ENCODE measurements at regions not wholly inside any gene's neighbourhood (a gene's known extent, or its start where the extent isn't known, plus 50 kb on each side); places are given as distances from the start of the nearest gene placed in this dataset.

DNA sequence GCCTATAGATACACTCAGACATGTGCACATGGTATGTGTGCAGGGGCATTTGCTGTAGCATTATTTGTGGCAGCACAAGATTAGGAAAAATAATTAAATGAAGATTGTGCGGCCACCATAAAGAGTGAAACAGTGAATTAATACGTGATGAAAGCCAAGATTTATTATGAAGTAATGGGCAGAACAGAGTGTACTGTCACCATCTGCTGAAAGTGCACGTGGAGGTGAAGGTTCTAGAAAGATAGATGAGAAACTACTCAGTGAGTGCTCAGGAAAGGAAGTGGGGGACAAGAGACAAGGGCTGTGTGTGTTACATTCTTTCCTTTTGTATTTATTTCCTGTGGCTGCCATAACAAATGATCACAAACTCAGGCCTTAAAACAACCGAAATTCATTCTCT lies 246.1 kb upstream of the ATP10A start:
- peaks cover 5% of the 10 kb centered on the region; the same call in 1 of the 2 replicates for H3K9me3 ChIP-seq (replicated peaks)
- no peaks in the 10 kb centered on the region for H3K4me1 ChIP-seq (replicated peaks)
- H3K36me3 ChIP-seq = no peaks in the 10 kb centered on the region
- H3K27me3 ChIP-seq (replicated peaks) = no peaks in the 10 kb centered on the region
- no peak overlapping the region for H3K4me3 ChIP-seq
- H3K27ac ChIP-seq = no peak overlapping the region
- no peak for DNase-seq (ENCODE audit: low read depth in 1 of 2, low spot score in 2 of 2)

DNA sequence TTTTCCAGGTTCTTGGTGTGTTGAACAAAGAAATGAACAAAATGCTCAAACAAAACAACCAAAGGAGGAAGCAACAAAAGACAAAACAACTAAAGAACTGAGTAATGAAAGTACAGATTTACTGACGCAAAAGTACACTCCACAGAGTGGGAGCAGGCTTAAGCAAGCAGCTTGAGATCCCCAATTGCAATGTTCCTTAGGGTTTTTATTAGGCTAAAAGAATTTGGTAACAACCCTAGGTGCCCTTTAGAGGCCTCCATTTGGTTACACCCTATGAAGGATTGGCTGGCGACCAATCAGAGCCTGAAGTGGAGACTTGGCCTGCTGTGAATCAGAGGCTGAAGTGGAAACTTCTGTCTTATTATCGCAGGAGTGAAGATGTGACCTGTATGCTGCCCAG lies 243.4 kb upstream of the ATP10A start:
- H3K4me1 ChIP-seq (replicated peaks) = no peaks in the 10 kb centered on the region
- no peak overlapping the region for H3K27ac ChIP-seq
- no peak overlapping the region for H3K4me3 ChIP-seq
- H3K36me3 ChIP-seq = no peaks in the 10 kb centered on the region
- no peaks in the 10 kb centered on the region for H3K27me3 ChIP-seq (replicated peaks)
- H3K9me3 ChIP-seq (replicated peaks) = peaks cover 5% of the 10 kb centered on the region; the same call in 1 of the 2 replicates
- DNase-seq (ENCODE audit: low read depth in 1 of 2, low spot score in 2 of 2) = no peak

DNA sequence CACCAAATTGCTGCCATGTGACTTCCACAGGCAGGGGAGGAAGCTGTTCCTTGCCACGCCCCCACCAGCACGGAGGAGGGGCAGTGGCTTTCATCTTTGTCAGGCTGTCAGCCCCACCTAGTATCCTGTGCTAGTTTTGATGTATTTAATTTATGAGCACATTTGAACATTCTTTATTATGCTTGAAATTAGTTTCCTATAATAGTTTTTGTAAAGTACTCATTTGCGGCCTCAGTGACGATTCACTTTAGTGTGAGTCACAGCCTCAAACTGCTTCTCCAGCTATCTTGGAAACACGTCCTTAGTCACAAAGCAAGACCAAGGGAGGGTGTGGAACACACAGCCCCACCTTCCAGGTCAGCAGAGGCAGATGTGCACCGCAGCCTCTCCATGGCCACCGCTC lies 239.9 kb upstream of the ATP10A start:
- Histone ChIP-seq H3K27ac (no peak overlapping the region), H3K4me1 (replicated peaks) (no peaks in the 10 kb centered on the region), H3K9me3 (replicated peaks) (peaks cover 5% of the 10 kb centered on the region; the same call in 1 of the 2 replicates), H3K4me3 (no peak overlapping the region), H3K36me3 (no peaks in the 10 kb centered on the region), H3K27me3 (replicated peaks) (no peaks in the 10 kb centered on the region)
- DNase-seq (ENCODE audit: low read depth in 1 of 2, low spot score in 2 of 2) = no peak

DNA sequence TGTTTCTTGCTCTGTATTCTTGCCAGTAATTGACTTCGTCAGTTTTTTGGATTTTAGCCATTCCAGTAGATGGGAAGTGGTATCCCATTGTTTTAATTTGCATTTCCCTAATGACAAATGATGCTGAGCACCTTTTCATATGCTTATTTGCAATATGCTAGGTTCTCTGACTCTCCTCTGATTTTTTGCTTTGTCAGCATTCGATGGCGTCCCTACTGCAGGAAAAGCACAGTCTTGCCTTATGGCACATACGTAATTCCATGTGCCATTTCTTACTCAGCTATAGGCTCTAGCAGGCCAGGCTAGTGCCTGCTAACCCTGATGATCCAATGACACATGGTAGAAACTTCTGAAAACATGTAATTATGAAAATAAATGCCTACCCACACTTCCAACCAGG lies 239.2 kb upstream of the ATP10A start:
- H3K27me3 ChIP-seq (replicated peaks) = no peaks in the 10 kb centered on the region
- H3K4me1 ChIP-seq (replicated peaks) = no peaks in the 10 kb centered on the region
- H3K27ac ChIP-seq = no peak overlapping the region
- peaks cover 5% of the 10 kb centered on the region; the same call in 1 of the 2 replicates for H3K9me3 ChIP-seq (replicated peaks)
- H3K4me3 ChIP-seq = no peak overlapping the region
- no peaks in the 10 kb centered on the region for H3K36me3 ChIP-seq
- DNase-seq (ENCODE audit: low read depth in 1 of 2, low spot score in 2 of 2) = no peak

DNA sequence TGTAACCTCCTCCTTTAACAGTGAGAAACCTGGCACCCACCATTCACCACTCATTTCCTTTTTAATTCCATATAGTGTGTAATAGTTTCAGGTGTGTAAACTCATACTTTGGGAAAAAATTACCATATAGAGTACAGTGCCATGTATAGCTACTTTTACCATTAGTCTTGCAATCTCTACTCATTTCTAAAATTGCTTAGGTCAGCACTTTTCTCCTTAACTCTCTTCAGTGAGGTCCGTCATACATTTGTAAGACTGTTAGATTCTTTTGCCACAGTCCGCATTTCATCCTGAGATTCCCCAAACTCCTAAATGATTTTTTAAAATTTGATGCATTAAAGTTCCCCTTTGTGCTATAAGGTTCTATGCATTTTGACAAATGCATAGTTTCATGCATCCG lies 238.3 kb upstream of the ATP10A start:
- no peak for DNase-seq (ENCODE audit: low read depth in 1 of 2, low spot score in 2 of 2)
- Histone ChIP-seq H3K27me3 (replicated peaks) (no peaks in the 10 kb centered on the region), H3K36me3 (no peaks in the 10 kb centered on the region), H3K4me1 (replicated peaks) (no peaks in the 10 kb centered on the region), H3K4me3 (no peak overlapping the region), H3K9me3 (replicated peaks) (peaks cover 1% of the 10 kb centered on the region; the same call in 1 of the 2 replicates), H3K27ac (no peak overlapping the region)

DNA sequence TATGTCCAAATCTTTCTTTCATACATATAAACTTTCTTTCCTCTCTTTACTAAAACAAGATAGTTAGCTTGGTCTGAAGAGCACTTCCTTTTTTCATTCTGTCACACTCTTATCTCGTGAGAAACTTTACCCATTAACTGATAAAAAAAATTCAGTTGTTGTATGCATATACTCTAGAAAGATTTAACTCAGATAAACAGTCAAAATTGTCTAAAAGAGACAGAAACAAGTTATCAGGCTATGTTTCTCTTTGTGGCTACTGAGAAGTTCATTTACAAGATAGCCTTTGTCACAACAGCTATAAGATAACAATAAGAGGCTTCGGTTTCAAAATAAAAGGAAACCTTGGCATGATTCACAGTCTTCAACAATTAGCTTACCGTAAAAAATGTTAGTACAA lies 235.7 kb upstream of the ATP10A start:
- Histone ChIP-seq H3K27me3 (replicated peaks) (no peaks in the 10 kb centered on the region), H3K9me3 (replicated peaks) (no peaks in the 10 kb centered on the region), H3K36me3 (no peaks in the 10 kb centered on the region)

DNA sequence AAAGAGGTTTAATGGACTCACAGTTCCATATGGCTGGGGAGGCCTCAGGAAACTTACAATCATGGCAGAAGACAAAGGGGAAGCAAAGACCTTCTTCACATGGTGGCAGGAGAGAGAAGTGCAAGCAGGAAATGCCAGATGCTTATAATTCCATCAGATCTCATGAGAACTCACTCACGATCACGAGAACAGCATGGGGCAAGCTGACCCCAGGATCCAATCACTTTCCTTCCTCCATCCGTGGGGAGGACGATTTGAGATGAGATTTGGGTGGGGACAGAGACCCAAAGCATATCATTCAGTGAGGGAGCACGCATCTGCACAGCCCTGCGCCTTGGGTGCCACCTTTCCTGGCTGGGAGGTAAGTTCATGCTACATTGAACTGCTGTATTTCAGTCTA lies 234.1 kb upstream of the ATP10A start:
- H3K9me3 ChIP-seq (replicated peaks) = no peaks in the 10 kb centered on the region

More for the DNA sequence above, 235.7 kb upstream of the ATP10A start:
- Histone ChIP-seq H3K4me1 (replicated peaks) (no peaks in the 10 kb centered on the region), H3K27ac (no peak overlapping the region), H3K4me3 (no peak overlapping the region)
- DNase-seq (ENCODE audit: low read depth in 1 of 2, low spot score in 2 of 2) = no peak

DNA sequence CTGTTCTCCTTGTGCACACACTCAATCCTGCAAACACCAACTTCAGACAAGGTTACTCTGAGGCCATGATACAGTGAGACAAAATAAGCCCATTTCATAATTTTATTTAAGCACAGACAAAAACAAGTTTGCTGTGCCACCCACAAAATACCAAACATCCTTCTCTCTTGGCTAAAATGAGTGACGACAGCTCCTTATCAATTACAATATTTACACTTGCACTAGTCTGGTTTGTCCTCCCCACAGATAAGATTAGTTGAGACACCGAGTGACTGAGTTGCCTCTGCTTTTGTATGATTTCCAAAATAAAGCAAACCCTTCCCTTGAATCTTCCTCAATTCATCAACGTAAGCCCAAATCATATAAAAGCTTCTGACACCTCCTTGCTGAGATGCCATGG lies 233.5 kb upstream of the ATP10A start:
- no peak for DNase-seq (ENCODE audit: low read depth in 1 of 2, low spot score in 2 of 2)
- Histone ChIP-seq H3K4me1 (replicated peaks) (no peaks in the 10 kb centered on the region), H3K36me3 (no peaks in the 10 kb centered on the region), H3K9me3 (replicated peaks) (no peaks in the 10 kb centered on the region), H3K27me3 (replicated peaks) (no peaks in the 10 kb centered on the region), H3K27ac (no peak overlapping the region), H3K4me3 (no peak overlapping the region)

More for the DNA sequence above, 234.1 kb upstream of the ATP10A start:
- H3K4me1 ChIP-seq (replicated peaks) = no peaks in the 10 kb centered on the region
- DNase-seq (ENCODE audit: low read depth in 1 of 2, low spot score in 2 of 2) = no peak
- H3K27me3 ChIP-seq (replicated peaks) = no peaks in the 10 kb centered on the region
- no peaks in the 10 kb centered on the region for H3K36me3 ChIP-seq
- H3K4me3 ChIP-seq = no peak overlapping the region
- H3K27ac ChIP-seq = no peak overlapping the region

DNA sequence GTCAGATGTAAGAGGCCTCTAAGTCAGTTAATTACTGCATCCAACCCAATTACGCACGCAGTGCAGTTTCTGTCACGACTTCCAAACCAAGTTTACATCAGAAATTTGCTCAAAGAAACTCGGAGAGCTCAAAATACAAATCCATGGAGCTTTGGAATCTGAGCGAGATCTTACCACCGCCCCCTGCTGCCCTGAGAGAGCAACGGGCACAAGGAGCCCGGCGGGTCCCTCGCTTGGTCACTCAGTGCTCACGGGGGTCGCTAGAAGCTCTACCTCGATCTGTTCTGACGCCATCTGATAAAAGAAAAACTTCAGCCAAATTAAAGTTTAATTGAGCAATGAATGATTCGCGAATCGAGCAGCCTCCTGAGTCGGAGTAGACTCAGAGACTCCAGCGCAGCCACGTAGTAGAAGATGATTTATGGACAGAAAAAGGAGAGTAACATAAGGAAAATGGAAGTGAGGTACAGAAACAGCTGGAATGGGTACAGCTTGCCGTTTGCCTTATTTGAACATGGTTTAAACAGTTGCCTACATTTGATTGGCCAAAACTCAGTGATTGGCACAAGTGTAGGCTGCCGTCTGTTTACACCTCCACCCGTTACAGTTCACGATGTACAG lies 232.7 kb upstream of the ATP10A start:
- Histone ChIP-seq H3K4me3 (no peak overlapping the region), H3K36me3 (no peaks in the 10 kb centered on the region), H3K4me1 (replicated peaks) (no peaks in the 10 kb centered on the region), H3K9me3 (replicated peaks) (no peaks in the 10 kb centered on the region), H3K27ac (no peak overlapping the region), H3K27me3 (replicated peaks) (no peaks in the 10 kb centered on the region)
- DNase-seq (ENCODE audit: low read depth in 1 of 2, low spot score in 2 of 2) = no peak

DNA sequence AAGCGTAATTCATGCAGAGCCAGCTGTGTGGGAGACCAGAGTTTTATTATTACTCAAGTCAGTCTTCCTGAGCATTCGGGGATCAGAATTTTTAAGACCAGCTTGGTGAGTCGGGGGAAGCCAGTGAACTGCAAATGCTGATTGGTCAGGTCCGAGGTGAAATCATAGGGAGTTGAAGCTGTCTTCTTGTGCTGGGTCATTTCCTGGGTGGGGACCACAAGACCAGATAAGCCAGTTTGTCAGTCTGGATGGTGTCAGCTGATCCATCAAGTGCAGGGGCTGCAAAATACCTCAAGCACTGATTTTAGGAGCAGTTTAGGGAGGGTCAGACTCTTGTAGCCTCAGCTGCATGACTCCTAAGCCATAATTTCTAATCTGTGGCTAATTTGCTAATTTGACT lies 228.1 kb upstream of the ATP10A start:
- Histone ChIP-seq H3K9me3 (replicated peaks) (no peaks in the 10 kb centered on the region), H3K4me3 (no peak overlapping the region), H3K27me3 (replicated peaks) (no peaks in the 10 kb centered on the region), H3K27ac (no peak overlapping the region), H3K36me3 (no peaks in the 10 kb centered on the region), H3K4me1 (replicated peaks) (no peaks in the 10 kb centered on the region)
- DNase-seq (ENCODE audit: low read depth in 1 of 2, low spot score in 2 of 2) = no peak

DNA sequence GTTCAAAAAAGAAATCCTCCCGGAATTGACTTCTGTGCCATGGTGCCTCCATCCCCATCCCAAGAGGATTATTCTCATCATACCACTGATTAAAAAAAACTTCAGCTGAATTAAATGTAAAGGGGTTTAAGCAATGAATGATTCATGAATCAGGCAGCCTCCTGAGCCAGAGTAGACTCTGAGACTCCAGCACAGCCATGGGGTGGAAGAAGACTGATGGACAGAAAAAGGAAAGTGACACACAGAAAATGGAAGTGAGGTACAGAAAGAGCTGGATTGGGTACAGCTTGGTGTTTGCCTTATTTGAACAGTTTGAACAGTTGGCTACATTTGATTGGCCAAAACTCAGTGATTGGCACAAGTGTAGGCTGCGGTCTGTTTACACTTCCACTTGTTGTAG lies 224.8 kb upstream of the ATP10A start:
- Histone ChIP-seq H3K4me1 (replicated peaks) (peaks cover 9% of the 10 kb centered on the region), H3K4me3 (no peak overlapping the region), H3K27me3 (replicated peaks) (no peaks in the 10 kb centered on the region), H3K9me3 (replicated peaks) (no peaks in the 10 kb centered on the region), H3K27ac (no peak overlapping the region), H3K36me3 (no peaks in the 10 kb centered on the region)
- DNase-seq (ENCODE audit: low read depth in 1 of 2, low spot score in 2 of 2) = no peak

DNA sequence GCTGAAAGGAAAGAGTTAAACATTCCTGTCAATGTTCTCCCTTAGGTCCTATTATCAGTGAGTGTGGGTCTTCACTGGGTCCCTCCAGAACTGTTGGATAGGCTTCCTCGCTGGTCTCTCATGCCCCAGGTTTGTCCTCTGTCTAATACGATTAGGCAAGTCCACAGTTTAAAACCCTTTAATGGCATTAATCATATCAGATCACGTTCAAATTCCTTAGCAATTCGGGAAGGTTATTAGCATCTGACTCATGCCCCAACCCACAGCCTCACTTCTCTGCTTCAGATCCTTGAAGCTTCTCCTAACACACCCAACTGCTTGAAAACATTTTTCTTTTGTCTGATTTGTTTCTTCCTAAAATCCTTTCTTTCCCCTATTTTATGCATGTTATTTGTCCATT lies 224.3 kb upstream of the ATP10A start:
- no peak overlapping the region for H3K4me3 ChIP-seq
- no peaks in the 10 kb centered on the region for H3K9me3 ChIP-seq (replicated peaks)
- no peaks in the 10 kb centered on the region for H3K36me3 ChIP-seq
- H3K27ac ChIP-seq = no peak overlapping the region
- DNase-seq (ENCODE audit: low read depth in 1 of 2, low spot score in 2 of 2) = no peak
- H3K27me3 ChIP-seq (replicated peaks) = no peaks in the 10 kb centered on the region
- H3K4me1 ChIP-seq (replicated peaks) = peaks cover 11% of the 10 kb centered on the region

DNA sequence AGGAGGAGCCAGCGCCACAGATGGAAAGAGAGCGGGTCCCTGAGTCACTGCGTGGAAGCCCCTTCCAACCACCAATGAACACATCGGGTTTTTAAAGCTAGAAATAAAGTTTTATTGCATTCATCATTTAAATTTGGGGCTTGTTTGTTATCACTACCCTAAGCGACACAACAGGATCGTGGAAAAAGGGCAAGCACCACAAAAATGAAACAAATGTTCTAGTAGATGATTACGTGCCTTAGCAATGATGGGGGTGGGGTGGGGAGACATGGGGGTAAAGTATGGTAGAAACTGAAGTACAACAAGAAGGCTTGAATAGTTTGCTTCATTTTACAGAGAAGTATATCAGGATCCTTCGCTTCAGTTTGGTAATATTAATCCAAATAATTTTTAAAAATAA lies 221.6 kb upstream of the ATP10A start:
- Histone ChIP-seq H3K36me3 (no peaks in the 10 kb centered on the region), H3K27ac (no peak overlapping the region), H3K9me3 (replicated peaks) (no peaks in the 10 kb centered on the region), H3K4me3 (no peak overlapping the region), H3K4me1 (replicated peaks) (peaks cover 11% of the 10 kb centered on the region), H3K27me3 (replicated peaks) (no peaks in the 10 kb centered on the region)
- no peak for DNase-seq (ENCODE audit: low read depth in 1 of 2, low spot score in 2 of 2)

DNA sequence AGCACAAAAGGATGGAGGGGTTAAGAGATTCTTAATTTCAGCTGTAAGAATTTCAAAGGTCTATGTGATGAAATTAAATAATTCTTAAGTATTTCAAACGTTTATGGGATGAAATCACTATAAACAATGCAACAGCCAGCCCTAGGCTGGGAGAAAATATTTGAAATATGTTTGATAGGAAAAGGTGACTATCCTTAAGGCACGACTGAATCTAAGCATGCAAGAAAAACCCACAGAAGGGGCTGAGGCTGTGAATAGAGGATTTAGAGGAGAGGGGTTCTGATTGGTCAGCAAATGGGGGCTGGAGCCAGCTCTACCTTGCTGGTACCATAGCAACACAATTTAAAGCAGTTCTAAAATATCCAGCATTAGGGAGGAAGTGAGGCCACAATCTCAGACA lies 220.8 kb upstream of the ATP10A start:
- no peaks in the 10 kb centered on the region for H3K27me3 ChIP-seq (replicated peaks)
- DNase-seq (ENCODE audit: low read depth in 1 of 2, low spot score in 2 of 2) = no peak
- no peaks in the 10 kb centered on the region for H3K36me3 ChIP-seq
- H3K27ac ChIP-seq = no peak overlapping the region
- H3K4me1 ChIP-seq (replicated peaks) = peaks cover 11% of the 10 kb centered on the region
- no peaks in the 10 kb centered on the region for H3K9me3 ChIP-seq (replicated peaks)
- H3K4me3 ChIP-seq = no peak overlapping the region

DNA sequence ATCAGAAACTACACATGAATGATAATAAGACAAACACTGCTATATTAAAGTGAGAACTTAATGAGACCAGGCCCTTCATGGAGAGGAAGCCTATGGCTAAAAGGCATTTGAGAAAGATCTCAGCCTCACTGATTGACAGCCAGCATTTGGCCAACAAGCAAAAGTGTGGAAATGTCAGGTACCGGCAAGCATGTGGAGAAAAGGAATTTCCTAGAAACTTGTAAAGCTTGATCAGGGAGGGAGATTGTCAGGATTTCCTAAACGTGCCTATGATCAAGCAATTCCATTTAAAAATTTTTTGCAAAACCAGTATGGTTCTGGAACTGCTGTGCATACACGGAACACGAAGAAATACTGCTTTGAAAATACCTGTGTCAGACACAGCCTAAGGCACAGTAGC lies 220.3 kb upstream of the ATP10A start:
- Histone ChIP-seq H3K4me1 (replicated peaks) (peaks cover 11% of the 10 kb centered on the region), H3K4me3 (no peak overlapping the region), H3K9me3 (replicated peaks) (no peaks in the 10 kb centered on the region), H3K27me3 (replicated peaks) (no peaks in the 10 kb centered on the region), H3K36me3 (no peaks in the 10 kb centered on the region), H3K27ac (no peak overlapping the region)
- DNase-seq (ENCODE audit: low read depth in 1 of 2, low spot score in 2 of 2) = no peak

Data from SJSA1 (cell line).